Activated T-helper 1 cell treated with anti-CD3 and anti-CD28 coated beads, Interleukin-2, amount 50 U/mL, for 16 hours (primary cell): ENCODE measurements at regions not wholly inside any gene's neighbourhood (a gene's known extent, or its start where the extent isn't known, plus 50 kb on each side); places are given as distances from the start of the nearest gene placed in this dataset.
"Not testable (repeated sequence)": the region's sequence is repeated elsewhere in the genome, so short reads cannot be mapped to it uniquely, and the experiment has no call there.

Experiments
- DNase-seq, 2 donors: peaks; one replicate each; pipeline ENCODE4 v3.0.0-alpha.2; 2020; ENCODE audit warnings: low read depth in 1 of 2, low spot score in 1 of 2

DNA sequence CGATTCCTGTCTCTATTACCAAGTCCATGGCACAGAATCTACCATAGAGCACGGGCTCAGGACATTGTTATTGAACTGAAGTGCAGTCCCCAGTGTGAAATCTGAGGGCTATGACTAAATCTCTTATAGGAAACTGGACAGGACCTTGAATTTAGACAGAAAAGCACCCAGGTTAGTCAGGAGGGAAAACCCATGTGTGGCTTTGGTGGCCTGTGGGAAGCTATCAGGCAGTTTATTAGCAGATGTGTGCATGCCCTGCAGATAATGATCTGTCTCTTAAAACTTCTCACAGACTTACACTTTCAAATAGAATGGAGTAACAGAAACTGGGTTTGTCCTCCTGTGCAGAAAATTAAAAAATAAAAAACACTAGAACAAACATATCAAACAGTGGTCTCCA, 610.0 kb upstream of the RAB6C start:
- DNase-seq: no peak

DNA sequence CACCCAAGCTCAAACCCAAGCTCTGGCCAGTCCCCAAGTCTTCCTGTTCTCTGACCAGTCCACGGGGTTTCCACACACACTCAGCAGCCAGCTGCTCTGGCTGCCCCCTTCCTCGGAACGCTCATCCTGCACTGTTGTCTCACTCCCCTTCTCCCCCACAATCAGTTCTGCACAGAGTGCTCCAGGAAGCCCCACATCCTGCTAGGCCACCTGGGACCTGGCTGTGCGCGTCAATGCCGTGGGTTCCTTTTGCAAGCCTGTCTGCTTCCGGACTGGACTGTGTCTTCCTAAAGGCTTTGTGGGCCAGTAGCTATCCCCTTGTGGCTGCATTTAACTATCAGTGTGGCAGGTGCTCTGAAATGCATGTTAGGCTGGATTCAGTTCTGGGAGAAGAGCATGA, 605.0 kb upstream of the RAB6C start:
- no peak for DNase-seq

DNA sequence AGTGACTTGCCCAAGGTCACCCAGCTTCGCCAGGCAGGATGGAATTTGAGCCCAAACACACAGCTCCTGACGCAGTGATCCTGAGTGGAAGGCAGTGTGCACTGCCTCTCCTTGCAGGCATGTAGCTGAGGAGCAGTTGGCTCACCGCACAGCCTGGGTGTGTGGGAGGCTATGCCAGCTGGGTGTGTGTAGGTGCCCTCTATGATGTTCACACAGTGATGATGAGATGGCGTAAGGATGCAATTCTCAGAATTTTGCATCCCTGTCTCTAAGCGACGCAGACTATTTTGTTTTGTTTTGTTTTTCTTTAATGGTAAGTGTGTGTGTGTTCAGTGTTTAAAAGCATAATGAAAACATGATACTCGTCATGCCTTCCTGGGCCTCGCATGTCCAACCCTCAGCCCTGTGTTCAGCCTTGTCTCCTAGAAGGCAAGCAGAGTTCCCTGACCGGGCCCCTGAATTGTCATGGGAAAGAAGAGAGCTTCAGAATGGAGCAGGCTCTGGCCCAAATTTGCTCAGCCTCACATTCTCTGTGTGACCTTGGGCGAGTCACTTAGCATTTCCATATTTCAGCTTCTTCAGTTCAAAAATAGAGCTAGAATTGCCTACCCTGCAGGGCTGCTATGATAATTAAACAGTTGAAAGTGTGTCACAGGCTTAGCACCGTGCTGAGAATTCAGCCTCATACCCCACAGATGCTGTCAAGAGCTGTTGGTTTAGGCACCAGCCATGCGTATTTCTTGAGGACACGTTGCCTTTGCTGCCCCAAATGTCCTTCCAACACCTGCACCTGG, 603.6 kb upstream of the RAB6C start:
- no peak for DNase-seq

DNA sequence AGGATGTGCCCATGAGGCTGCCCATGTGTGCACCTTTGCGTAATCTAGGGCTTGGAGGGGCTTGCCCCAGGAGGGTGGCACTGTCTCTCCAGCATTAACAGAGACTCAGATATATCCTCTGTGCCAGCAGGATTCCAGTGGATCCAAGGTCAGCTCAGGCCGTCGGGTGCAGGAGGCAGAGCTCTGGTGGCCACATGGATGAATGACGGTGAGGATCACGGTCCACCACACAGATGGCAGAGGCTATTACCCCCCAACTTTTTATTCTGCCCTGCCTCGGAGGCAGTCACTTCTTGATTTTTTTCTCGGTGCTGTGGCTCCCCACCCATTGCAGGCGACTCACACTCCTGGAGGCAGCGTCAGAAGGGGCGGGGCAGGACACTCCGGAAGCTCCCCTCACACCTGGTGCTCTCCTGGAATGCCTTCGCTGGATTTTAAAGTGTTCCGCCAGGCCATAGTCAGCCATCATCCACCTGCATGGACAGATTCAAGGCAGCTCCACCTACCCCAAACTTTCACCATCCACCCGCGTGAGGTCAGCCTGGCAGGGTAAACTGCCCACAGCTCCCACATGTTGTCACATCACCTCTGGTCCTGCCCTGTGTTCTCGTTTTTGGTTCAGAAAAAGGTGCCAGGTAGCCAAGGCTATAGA, 602.9 kb upstream of the RAB6C start:
- DNase-seq: no peak

DNA sequence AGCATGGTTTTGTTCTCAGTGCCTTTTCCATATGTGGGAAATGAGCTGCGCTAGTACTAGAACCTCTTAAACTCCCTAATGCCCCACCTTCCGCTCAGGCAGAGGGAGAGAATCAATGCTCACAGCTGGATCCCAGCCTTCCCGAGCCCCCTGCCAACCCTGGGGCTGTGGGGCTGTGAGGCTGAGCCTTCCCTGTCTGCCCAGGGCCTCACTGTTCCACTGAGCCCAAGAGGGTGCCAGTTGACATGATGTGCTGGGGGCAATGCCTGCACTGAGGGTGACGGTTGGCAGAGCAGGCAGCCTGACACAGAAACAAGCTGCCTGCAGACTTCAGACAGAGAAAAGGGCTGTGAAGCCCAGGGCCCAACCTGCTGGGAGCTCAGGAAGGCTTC, 602.4 kb upstream of the RAB6C start:
- DNase-seq: no peak

DNA sequence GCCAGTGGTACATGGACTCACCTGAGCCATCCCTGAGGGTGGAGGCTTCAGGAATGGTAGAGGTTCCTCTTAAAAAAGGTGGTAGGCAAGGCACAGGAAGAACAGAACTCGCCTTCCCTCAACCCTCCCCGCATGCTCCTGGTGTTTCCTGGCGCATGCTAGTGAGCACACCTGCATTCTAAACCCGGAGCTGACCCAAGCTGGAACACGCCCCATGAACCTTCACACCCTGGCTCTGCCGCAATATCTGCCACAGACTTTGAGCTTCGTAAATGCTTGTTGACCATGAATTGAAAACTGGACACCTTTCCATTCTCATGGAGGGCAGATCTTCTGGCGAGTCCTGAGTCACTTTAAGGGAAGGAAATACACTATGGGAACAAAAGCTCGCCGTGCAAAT, 601.3 kb upstream of the RAB6C start:
- DNase-seq: no peak

DNA sequence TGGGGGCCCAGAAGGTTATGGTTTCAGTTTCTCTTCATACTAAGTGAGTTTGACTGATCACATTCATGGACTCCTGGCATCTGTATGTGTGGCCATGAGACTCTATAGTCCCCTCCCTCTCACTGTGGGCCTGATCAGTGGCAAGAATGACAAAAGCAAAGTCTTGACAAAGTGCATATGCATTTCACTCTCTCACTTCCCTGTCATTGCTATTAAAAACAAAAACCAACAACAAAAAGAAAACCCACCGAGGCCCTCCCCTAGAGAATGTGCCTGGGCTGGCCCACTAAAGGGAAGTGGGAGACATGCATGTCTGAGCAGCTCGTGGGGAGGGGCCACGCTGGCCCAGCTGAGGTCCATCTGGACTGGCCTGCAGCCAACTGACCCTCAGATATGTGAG, 600.1 kb upstream of the RAB6C start:
- no peak for DNase-seq

DNA sequence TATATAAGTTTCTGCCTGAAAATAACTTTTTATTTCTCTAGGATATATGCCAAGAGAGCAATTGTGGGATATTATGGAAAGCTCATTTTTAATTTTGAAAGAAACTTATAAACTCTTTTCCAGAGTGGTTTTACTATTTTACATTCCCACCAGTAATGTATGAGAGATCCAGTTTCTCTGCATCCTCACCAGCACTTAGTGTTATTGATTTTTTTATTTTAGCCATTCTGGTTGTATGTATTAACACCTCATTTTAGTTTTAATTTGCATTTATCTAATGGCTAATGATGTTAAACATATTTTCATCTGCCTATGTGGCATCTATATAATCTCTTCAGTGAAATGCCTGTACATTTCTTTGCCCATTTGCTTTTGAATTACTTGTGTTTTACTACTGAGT, 597.7 kb upstream of the RAB6C start:
- no peak for DNase-seq

DNA sequence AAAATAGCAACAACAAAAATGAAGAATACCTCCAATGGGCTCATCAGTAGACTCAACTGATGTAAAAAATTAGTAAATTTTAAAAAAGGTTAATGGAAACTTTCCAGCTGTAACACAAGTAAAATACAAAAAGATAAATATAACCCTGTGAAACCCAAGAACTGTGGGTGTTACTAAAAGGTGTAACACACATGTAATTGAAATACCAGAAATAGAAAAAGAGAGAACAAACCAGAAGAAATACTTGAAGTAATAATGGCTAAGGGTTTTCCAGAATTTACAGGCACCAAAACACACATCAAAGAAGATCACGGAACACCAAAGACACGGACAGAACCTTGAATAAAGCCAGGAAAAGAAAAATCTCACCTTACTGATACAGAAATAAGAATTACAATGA, 590.6 kb upstream of the RAB6C start:
- no peak for DNase-seq

DNA sequence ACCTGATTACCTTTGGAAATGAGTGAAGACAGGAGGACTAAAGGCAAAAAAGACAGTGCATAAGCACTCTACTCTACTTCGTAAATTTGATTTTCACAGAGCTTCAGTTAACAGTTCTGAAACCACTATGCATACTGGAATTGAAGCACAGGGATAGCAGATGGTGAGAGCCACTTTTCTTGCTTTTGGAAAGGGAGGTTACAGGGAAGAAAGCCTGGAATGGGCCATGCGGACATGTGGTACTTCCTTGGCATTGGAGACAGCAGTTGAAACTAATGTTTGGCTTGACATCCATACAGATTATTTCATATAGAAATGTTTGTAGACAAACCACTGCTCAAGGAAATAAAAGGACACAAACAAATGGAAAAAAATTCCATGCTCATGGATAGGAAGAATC, 585.6 kb upstream of the RAB6C start:
- DNase-seq: no peak

DNA sequence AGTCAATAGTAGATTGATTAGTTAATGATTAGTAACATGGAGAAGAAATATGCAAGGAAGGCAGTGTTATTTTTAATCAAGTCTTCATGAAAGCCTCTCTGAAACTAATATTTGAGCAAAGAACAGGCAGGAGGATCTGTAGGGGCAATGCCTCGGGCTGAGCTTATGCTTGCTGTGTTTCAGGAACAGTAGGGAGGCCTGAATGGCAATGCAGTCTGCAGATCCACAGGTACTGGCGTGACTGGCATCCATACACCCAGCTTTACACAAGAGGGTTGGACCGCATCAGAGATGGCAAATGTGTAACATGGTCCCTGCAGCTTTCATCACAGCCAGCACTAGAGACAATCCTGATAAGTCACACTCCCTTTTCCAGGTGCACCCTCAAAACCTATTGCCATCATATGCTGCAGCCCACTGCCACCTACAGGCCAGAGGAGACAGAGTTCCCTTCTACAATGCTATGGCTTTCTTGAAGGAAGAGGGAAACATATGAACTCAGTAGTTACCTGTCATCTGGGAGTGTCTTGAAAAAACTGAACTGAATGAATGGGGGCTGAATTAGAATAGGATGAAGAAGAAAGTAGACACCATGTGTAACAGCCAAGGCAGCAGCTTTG, 582.4 kb upstream of the RAB6C start:
- no peak for DNase-seq

DNA sequence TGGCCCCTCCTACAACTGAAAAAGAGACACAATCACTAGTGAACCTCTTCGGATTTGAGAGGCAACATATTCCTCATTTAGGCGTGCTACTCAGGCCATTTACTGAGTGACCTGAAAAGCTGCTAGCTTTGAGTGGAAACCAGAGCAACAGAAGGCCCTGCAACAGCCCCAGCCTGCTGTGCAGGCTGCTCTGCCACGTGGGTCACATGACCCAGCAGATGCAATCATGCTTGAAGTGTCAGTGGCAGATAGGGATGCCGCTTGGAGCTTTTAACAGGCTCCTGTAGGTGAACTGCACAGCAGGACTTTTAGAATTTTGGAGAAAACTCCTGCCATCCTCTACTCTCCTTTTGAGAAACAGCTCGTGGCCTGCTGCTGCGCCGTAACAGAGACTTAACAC, 578.6 kb upstream of the RAB6C start:
- no peak for DNase-seq

DNA sequence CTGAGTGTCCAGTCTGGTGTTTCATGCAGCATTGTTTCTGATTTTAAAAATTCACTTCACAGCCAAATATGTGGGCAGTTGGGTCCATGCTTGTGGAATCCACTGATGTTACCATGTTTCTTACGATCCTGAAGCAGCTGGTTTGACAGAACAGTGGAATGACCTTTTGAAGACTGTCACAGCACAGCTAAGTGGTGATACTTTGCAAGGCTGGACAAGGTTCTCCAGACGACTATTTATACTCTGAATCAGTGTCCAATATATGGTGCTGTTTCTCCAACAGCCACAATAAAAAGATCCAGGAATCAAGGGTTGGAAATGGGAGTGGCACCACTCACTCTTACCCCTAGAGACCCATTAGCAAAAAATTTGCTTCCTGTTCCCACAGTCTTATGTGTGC, 577.4 kb upstream of the RAB6C start:
- no peak for DNase-seq

DNA sequence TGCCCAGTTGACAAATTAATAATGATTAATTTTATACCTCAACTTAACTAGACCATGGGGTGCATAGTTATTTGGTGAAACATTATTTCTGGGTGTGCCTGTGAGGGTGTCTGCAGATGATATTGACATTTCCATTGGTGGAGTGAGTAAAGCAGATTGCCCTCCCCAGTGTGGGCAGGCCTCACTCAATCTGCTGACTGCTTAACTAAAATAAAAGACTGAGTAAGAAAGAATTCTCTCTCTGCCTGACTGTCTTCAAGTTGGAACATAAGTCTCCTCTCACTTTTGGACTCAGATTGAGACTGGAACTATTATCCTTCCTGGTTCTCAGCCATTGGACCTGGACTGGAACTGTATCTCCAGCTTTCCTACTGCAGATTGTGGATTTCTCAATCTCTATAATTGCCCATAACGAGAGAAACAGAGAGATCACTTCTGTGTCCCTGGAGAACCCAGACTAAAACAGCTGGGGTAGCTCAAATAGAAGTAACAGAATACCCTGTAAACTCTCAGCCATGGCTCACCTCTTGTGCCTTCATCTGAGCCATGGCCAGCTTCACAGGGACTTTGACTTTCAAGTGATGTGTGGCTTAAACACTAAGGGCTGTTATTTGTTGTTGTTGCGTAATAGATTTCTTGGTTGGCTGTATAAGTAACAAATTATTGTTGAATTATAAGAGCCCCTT, 575.3 kb upstream of the RAB6C start:
- no peak for DNase-seq

DNA sequence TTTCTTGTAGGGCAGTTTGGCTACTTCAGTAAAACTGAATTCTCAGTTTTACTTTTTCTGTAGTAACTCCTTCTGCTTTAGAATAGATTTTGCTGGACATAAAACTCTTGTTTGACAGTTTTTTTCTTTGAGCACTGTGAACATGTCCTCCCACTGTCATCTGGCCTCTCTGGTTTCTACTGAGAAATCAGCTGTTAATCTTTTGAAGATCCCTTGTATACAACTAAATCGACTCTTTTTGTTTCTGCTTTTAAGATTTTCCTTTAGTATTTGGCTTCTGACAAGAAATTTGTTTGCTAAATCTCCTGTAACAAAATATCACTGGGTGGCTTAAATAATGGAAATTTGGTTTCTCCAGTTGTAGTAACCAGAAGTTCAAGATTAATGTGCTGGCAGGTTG, 570.9 kb upstream of the RAB6C start:
- DNase-seq: no peak

DNA sequence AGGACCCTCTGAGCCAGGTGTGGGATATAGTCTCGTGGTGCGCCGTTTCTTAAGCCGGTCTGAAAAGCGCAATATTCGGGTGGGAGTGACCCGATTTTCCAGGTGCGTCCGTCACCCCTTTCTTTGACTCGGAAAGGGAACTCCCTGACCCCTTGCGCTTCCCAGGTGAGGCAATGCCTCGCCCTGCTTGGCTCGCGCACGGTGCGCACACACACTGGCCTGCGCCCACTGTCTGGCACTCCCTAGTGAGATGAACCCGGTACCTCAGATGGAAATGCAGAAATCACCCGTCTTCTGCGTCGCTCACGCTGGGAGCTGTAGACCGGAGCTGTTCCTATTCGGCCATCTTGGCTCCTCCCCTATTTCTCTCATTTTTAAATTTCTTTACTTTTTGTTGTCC, 562.4 kb upstream of the RAB6C start:
- not testable (repeated sequence) for DNase-seq

DNA sequence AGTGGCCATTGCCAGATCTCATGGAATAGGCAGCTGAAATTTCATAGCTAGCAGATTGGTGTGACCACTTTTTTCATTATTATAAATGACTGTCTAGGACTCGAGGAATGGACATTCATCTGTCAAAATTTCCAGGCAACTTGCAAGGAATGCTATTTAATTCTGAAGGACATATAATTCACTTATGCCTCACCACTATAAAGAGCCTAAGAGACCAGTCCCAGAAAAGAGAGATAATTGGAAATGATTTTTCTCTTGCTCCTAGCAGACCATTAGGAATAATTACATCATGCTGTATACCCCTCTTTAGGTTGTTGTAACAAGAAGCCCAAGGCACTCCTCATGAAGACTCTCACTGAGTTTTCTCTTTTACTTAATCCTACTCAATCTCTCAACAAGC, 557.4 kb upstream of the RAB6C start:
- DNase-seq: no peak

DNA sequence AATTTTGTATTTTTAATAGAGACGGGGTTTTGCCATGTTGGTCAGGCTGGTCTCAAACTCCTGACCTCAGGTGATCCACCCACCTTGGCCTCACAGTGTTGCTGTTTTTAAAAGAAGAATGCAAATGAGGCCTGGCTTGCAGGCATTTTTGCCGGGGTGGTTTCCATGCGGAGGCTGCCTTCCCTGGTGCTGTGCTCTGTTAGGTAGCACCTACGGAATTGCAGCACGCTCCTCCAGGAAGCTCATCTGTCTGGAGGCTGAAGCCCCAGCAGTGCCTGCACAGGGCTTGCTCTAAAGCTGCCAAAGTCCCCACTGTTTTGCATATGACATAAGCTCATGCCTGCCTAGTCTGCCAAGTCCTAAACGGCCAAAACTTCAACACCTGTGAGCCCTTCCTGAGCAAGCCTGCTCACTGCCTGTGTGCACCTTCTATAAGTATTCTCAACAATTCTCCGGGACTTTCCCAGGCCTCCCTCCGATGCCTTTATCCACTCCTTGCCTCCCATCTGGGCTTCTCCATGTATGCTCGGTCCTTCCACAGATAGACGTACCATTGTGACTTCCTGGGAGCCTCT, 551.3 kb upstream of the RAB6C start:
- DNase-seq: no peak

DNA sequence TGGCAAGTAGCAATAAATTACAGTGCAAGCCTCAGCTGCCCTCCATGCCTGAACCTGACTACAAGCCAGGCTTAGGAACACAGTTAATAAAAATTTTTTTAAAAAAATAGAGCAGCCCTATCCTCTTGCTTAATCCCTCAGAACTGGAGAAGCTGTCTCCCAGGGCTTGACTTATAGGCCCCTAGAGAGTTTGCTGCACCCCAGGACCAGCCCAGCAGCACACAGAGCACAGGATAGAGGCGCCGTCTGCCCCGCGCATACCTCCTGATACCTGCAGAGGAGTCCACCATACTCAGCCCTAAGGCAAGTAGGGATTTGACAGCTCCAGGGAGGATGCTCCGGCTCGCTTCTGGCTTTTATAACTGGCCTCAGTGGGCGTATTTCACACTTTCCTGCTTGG, 548.6 kb upstream of the RAB6C start:
- no peak for DNase-seq

DNA sequence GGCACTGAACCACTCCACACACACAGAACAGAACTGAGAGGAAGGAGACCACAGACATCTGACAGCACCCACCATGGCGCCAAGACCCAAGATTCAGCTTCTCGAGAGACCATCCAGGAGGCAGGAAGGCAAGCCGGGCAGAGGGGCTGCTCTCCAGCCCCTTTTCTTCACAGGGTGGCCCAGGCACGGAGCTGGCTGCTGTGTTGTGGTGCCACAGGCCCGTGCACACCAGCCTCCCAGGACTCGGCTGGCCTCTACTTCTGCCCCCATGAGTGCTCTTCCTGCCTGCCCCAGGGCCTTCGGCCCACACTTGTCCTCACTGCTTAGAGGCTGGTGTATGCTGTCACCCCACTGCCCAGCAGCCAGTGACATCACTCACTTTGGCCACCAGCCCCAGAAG, 547.6 kb upstream of the RAB6C start:
- no peak for DNase-seq

DNA sequence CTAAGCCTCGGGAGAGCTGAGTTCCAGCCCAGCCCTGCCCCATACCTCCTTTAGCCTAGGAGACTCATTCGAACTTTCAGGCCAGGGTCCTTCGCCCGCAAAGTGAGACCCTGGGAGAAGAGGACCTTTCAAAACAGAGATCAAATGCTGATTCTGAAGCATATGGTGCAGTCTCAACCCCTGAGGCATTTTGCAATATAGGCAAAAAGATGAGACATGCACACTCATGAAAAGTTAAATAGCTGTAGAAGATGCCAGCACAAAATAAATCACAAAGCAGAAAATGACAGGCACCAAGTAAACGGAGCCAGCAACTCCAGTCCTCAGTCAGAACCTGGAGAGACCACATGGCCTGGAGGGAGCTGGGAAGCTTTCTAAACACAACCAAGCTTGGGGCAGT, 542.7 kb upstream of the RAB6C start:
- DNase-seq: no peak

DNA sequence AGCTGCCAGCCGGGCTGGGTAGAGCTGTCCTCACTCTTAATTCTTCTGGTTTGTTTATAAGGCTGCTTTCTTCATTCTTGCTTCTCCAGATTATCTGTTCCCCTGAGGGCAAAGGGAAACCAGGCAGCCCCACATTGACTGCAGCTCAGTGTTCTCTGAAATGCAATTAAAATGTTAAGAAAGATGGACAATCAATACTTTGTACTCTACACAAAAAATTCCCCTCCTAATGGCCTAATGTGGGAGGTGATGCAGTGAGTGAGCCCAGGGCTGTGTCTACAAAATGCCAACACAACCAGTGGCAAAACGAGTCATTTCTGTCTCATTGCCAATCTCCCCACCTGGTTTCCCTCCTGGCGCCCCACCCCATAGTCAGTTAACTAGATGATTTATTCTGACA, 541.7 kb upstream of the RAB6C start:
- no peak for DNase-seq
